SK-N-SH treated with all-trans-retinoic acid at 6 μM for 48 hours (cell line): ENCODE measurements at regions not wholly inside any gene's neighbourhood (a gene's known extent, or its start where the extent isn't known, plus 50 kb on each side); places are given as distances from the start of the nearest gene placed in this dataset.

Source experiments
- ATAC-seq: fragments of 200-7000 bp; cut with Tn5 transposase; 3 replicates; pipeline ENCODE4 v1.9.1; 2020; ENCODE audit warnings: mild to moderate bottlenecking, moderate library complexity
- ARNTL ChIP-seq: fragments of 450-650 bp; formaldehyde crosslinking; IDR thresholded peaks from 2 replicates; pipeline ENCODE4 v1.5.0; 2020; ENCODE audit warnings: low read depth, mild to moderate bottlenecking, moderate library complexity, borderline replicate concordance
- CREB5 ChIP-seq: fragments of 250-450 bp; sonication (Bioruptor Pico); IDR thresholded peaks from 2 replicates; pipeline ENCODE4 v1.5.1; 2020; ENCODE audit warnings: low read depth, mild to moderate bottlenecking, moderate library complexity
- CSDC2 ChIP-seq: fragments of 250-450 bp; sonication (Bioruptor Pico); IDR thresholded peaks from 2 replicates; pipeline ENCODE4 v1.5.0; 2020; ENCODE audit warnings: mild to moderate bottlenecking, moderate library complexity
- CSRNP3 ChIP-seq: fragments of 250-450 bp; sonication (Bioruptor Pico); IDR thresholded peaks from 2 replicates; pipeline ENCODE4 v1.5.1; 2021; ENCODE audit warnings: mild to moderate bottlenecking, moderate library complexity
- ESRRG ChIP-seq: fragments of 250-450 bp; sonication (Bioruptor Pico); IDR thresholded peaks from 2 replicates; pipeline ENCODE4 v1.6.1; 2021; ENCODE audit warnings: mild to moderate bottlenecking
- GLIS3 ChIP-seq: fragments of 250-450 bp; sonication (Bioruptor Pico); IDR thresholded peaks from 2 replicates; pipeline ENCODE4 v1.5.0; 2020; ENCODE audit warnings: mild to moderate bottlenecking, moderate library complexity
- OSR1 ChIP-seq: fragments of 250-450 bp; sonication (Bioruptor Pico); IDR thresholded peaks from 2 replicates; pipeline ENCODE4 v1.8.0; 2022; ENCODE audit warnings: moderate library complexity, mild to moderate bottlenecking, inconsistent platforms
- POU6F1 ChIP-seq: fragments of 250-450 bp; sonication (Bioruptor Pico); IDR thresholded peaks from 2 replicates; pipeline ENCODE4 v1.8.0; 2021; ENCODE audit warnings: low read depth, mild to moderate bottlenecking, moderate library complexity, borderline replicate concordance
- PPARA ChIP-seq: fragments of 250-450 bp; sonication (Bioruptor Pico); IDR thresholded peaks from 2 replicates; pipeline ENCODE4 v1.5.0; 2020; ENCODE audit warnings: mild to moderate bottlenecking, borderline replicate concordance
- RARB ChIP-seq: fragments of 250-450 bp; sonication (Bioruptor Pico); IDR thresholded peaks from 2 replicates; pipeline ENCODE4 v1.8.0; 2021; ENCODE audit warnings: mild to moderate bottlenecking, moderate library complexity
- SNAI2 ChIP-seq: fragments of 250-450 bp; sonication (Bioruptor Pico); IDR thresholded peaks from 2 replicates; pipeline ENCODE4 v1.5.0; 2020; ENCODE audit warnings: mild to moderate bottlenecking, moderate library complexity
- TCF4 ChIP-seq: fragments of 250-450 bp; sonication (Bioruptor Pico); IDR thresholded peaks from 2 replicates; pipeline ENCODE4 v1.8.0; 2021; ENCODE audit warnings: mild to moderate bottlenecking, moderate library complexity, borderline replicate concordance
- TOX ChIP-seq: fragments of 250-450 bp; sonication (Bioruptor Pico); IDR thresholded peaks from 2 replicates; pipeline ENCODE4 v1.8.0; 2021; ENCODE audit warnings: mild to moderate bottlenecking, moderate library complexity, borderline replicate concordance
- TSHZ2 ChIP-seq: fragments of 250-450 bp; sonication (Bioruptor Pico); IDR thresholded peaks from 2 replicates; pipeline ENCODE4 v1.5.0; 2020; ENCODE audit warnings: mild to moderate bottlenecking, moderate library complexity
- ZC3H10 ChIP-seq: fragments of 250-450 bp; sonication (Bioruptor Pico); IDR thresholded peaks from 2 replicates; pipeline ENCODE4 v1.5.1; 2021; ENCODE audit warnings: mild to moderate bottlenecking, moderate library complexity
- ZFP3 ChIP-seq: fragments of 250-450 bp; sonication (Bioruptor Pico); IDR thresholded peaks from 2 replicates; pipeline ENCODE4 v1.5.0; 2020; ENCODE audit warnings: mild to moderate bottlenecking, moderate library complexity
- ZFP30 ChIP-seq: fragments of 450-650 bp; formaldehyde crosslinking; IDR thresholded peaks from 2 replicates; pipeline ENCODE4 v1.5.0; 2022; ENCODE audit warnings: mild to moderate bottlenecking, moderate library complexity
- ZNF70 ChIP-seq: fragments of 450-650 bp; formaldehyde crosslinking; IDR thresholded peaks from 2 replicates; pipeline ENCODE4 v1.5.0; 2020; ENCODE audit warnings: mild to moderate bottlenecking, moderate library complexity
- ZNF8 ChIP-seq: fragments of 450-650 bp; formaldehyde crosslinking; IDR thresholded peaks from 2 replicates; pipeline ENCODE4 v1.5.0; 2020; ENCODE audit warnings: mild to moderate bottlenecking, moderate library complexity
- TF ChIP-seq, protein P1 (sequence below): fragments of 250-450 bp; sonication (Bioruptor Pico); IDR thresholded peaks from 2 replicates; pipeline ENCODE4 v1.8.0; 2020; ENCODE audit warnings: mild to moderate bottlenecking, moderate library complexity, borderline replicate concordance

DNA sequence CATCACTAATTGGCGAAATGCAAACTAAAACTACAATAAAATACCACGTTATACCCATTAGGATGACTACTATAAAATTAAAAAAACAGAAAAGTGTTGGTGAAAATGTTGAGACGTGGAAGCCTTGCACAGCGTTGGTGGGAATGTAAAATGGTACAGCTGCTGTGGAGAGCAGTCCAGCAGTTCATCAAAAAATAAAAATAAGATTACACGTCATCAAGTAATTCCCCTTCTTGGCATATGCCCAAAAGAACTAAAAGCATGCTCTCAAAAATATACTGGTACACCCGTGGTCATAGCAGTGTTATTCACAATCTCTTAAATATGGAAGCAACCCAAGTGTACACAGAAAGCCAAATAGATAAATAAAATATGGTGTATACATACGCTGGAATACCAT is 71.8 kb upstream of the NDN start:
- ATAC-seq, result no peak

DNA sequence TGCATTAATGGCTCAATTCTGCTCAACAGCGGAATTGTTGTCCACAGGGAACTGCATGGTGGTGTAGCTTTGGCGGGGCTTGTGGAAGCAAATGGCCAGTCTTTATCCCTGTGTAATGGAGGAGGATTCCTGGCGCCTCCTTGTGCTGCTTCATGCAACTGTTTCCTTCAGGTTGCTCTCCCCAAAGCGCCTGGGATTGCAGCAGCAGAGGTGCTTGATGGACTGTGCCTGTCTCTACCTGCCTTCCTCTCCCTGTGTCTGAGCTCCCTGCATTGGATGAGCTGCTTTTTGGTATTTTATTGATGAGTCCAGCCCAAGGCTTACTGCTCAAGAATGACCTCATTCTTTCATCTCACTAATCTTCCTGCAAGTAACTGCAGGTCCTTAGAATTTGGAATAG is 72.9 kb upstream of the NDN start:
- TF ChIP-seq ZFP3 (CRISPR knock-in tag), result no peak
- TF ChIP-seq, protein P1, sequence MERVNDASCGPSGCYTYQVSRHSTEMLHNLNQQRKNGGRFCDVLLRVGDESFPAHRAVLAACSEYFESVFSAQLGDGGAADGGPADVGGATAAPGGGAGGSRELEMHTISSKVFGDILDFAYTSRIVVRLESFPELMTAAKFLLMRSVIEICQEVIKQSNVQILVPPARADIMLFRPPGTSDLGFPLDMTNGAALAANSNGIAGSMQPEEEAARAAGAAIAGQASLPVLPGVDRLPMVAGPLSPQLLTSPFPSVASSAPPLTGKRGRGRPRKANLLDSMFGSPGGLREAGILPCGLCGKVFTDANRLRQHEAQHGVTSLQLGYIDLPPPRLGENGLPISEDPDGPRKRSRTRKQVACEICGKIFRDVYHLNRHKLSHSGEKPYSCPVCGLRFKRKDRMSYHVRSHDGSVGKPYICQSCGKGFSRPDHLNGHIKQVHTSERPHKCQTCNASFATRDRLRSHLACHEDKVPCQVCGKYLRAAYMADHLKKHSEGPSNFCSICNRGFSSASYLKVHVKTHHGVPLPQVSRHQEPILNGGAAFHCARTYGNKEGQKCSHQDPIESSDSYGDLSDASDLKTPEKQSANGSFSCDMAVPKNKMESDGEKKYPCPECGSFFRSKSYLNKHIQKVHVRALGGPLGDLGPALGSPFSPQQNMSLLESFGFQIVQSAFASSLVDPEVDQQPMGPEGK, result no peak
- no peak for ATAC-seq

More for the DNA sequence above, 71.8 kb upstream of the NDN start:
- TF ChIP-seq PPARA (CRISPR knock-in tag), result no peak
- TF ChIP-seq ESRRG (CRISPR knock-in tag), result no peak
- no peak for TF ChIP-seq ZNF70 (CRISPR knock-in tag)

DNA sequence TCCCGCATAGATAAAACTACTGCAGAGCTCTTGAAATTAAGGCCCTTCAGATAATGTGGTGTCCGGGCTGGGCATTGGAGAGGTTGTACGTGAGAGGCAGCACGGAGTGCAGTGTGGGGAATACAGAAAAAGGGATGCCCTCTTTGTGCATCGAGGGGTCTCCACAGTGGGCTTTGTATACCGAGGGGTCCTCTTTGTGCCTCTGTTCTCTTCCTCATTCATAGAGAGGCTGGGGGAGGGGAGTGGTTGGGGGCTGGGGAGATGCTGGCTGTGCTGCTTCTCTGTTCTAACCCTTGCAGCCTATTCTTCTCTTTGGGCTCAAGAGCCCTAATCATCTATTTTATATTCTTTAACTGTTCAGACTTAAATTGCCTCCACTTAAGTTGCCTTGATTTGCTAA is 74.3 kb upstream of the NDN start:
- TF ChIP-seq GLIS3 (CRISPR knock-in tag) (no peak), TSHZ2 (CRISPR knock-in tag) (no peak), ZNF70 (CRISPR knock-in tag) (no peak), ZNF8 (no peak)
- ATAC-seq, result no peak

DNA sequence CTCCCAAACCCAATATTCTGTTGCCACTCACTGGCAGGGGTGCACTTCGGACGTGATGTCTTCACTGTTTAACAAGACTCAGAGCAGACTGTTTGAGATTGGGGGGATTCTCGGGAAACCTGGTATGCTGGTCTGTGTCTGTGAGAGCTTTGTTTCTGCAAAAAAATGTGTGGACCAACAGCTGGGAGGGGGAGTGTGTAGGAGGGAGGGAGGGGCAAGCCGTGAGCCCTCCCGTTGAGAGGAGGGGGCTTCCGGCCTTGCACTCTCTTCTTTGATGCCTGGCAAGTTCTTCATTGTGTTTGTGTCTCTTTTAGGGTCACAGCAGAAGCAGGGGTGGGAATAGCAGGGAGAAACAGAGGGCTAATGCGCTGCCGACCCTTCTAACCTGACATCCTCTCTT is 74.9 kb upstream of the NDN start:
- TF ChIP-seq ZNF8 (no peak), GLIS3 (CRISPR knock-in tag) (no peak), ZFP3 (CRISPR knock-in tag) (no peak), SNAI2 (CRISPR knock-in tag) (no peak)
- no peak for ATAC-seq

- TF ChIP-seq POU6F1 (CRISPR knock-in tag), result no peak
- no peak for TF ChIP-seq ZC3H10
- TF ChIP-seq PPARA (CRISPR knock-in tag), result no peak
- TF ChIP-seq ZNF8, result no peak
- no peak for TF ChIP-seq RARB (CRISPR knock-in tag)
- TF ChIP-seq CSRNP3 (CRISPR knock-in tag), result no peak
- ATAC-seq, result no peak
These were observed 75.9 kb upstream of the NDN start for GRCh38 chr15:23763021-23763420.

DNA sequence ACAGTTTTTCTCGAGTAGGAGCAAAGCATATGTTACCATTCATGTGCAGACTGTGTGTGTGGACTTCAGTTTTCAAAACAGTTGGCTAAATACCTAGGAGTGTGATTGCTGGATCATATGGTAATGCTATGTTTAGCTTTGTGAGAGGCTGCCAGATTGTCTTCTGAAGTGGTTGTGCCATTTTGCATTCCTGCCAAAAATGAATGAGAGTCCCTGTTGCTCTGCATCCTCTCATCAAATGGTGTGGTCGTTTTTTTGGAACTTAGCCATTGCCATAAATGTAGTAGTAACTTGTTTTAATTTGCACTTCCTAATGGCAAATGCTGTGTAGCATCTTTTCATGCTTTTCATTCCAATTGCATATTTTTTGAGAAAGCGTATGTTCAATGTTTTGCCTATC is 77.2 kb upstream of the NDN start:
- ATAC-seq, result no peak
- TF ChIP-seq OSR1 (CRISPR knock-in tag) (no peak), CSDC2 (CRISPR knock-in tag) (no peak), ARNTL (CRISPR knock-in tag) (no peak), ZNF70 (CRISPR knock-in tag) (no peak), CSRNP3 (CRISPR knock-in tag) (no peak), PPARA (CRISPR knock-in tag) (no peak), RARB (CRISPR knock-in tag) (no peak), ZFP3 (CRISPR knock-in tag) (no peak), TCF4 (CRISPR knock-in tag) (no peak), ZC3H10 (no peak), ESRRG (CRISPR knock-in tag) (no peak), ZFP30 (CRISPR knock-in tag) (no peak), GLIS3 (CRISPR knock-in tag) (no peak), CREB5 (CRISPR knock-in tag) (no peak), TOX (CRISPR knock-in tag) (no peak), SNAI2 (CRISPR knock-in tag) (no peak)
- TF ChIP-seq, protein P1, result no peak
